Colonic mucosa (tissue), 4 donors: ENCODE measurements at regions not wholly inside any gene's neighbourhood (a gene's known extent, or its start where the extent isn't known, plus 50 kb on each side); places are given as distances from the start of the nearest gene placed in this dataset.

Experiments used
- DNase-seq: peaks from one replicate; pipeline ENCODE4 v3.0.0-alpha.2; 2020
- H3K27ac ChIP-seq: fragments of 200-600 bp; one replicate; pipeline ENCODE4 v1.8.0; 2021
- H3K27me3 ChIP-seq: fragments of 200-600 bp; one replicate; pipeline ENCODE4 v1.8.0; 2021
- H3K36me3 ChIP-seq: fragments of 200-600 bp; one replicate; pipeline ENCODE4 v1.8.0; 2021
- H3K4me1 ChIP-seq: fragments of 200-600 bp; one replicate; pipeline ENCODE4 v1.8.0; 2021; ENCODE audit warnings: mild to moderate bottlenecking
- H3K4me3 ChIP-seq: fragments of 200-600 bp; one replicate; pipeline ENCODE4 v1.8.0; 2021
- H3K9ac ChIP-seq, 2 donors: one replicate each; pipeline ENCODE4 v1.7.0; 2013; ENCODE audit warnings: control low read depth in 2 of 2, low read depth in 2 of 2, low read length in 2 of 2
- H3K9me3 ChIP-seq: fragments of 200-600 bp; one replicate; pipeline ENCODE4 v1.8.0; 2021
- CTCF ChIP-seq: fragments of 200-600 bp; IDR thresholded peaks from one replicate; pipeline ENCODE4 v1.8.0; 2022; ENCODE audit warnings: antibody characterized with exemption, mild to moderate bottlenecking
- intact Hi-C: fragments of 100-400 bp; cut with DNase I; formaldehyde crosslinking; loops from one replicate; pipeline ENCODE4 v1.14.1; 2022
- donor health status: healthy.
- donor health status: DM: no; HTN: no; CAD: no.
- donor health status: DM: no; HTN: no; CAD: no.

- Histone ChIP-seq H3K27ac (no peak overlapping the region), H3K9ac (no peak overlapping the region), H3K9me3 (no peaks in the 10 kb centered on the region), H3K4me3 (no peak overlapping the region), H3K4me1 (no peaks in the 10 kb centered on the region), H3K27me3 (no peaks in the 10 kb centered on the region), H3K36me3 (no peaks in the 10 kb centered on the region)
- no peak for TF ChIP-seq CTCF
- intact Hi-C loops = no loop called here
- DNase-seq = no peak
Observed at GRCh38 chr12:68530299-68530698, 80.4 kb upstream of the RAP1B start.

- Histone ChIP-seq H3K27me3 (no peaks in the 10 kb centered on the region), H3K36me3 (no peaks in the 10 kb centered on the region), H3K27ac (no peak overlapping the region), H3K4me3 (no peak overlapping the region), H3K9ac (no peak overlapping the region), H3K9me3 (no peaks in the 10 kb centered on the region), H3K4me1 (no peaks in the 10 kb centered on the region)
- DNase-seq = no peak
- no peak for TF ChIP-seq CTCF
- intact Hi-C loops = no loop called here
Observed at GRCh38 chr12:68530965-68531364, 79.7 kb upstream of the RAP1B start.

- Histone ChIP-seq H3K36me3 (no peaks in the 10 kb centered on the region), H3K4me1 (no peaks in the 10 kb centered on the region), H3K9ac (no peak overlapping the region), H3K4me3 (no peak overlapping the region), H3K9me3 (no peaks in the 10 kb centered on the region), H3K27ac (no peak overlapping the region), H3K27me3 (no peaks in the 10 kb centered on the region)
- no peak for DNase-seq
- intact Hi-C loops = no loop called here
- TF ChIP-seq CTCF = no peak
Observed at GRCh38 chr12:68532204-68532886, 78.4 kb upstream of the RAP1B start.

- TF ChIP-seq CTCF = no peak
- Histone ChIP-seq H3K36me3 (no peaks in the 10 kb centered on the region), H3K9ac (no peak overlapping the region), H3K9me3 (no peaks in the 10 kb centered on the region), H3K4me3 (no peak overlapping the region), H3K27ac (no peak overlapping the region), H3K27me3 (no peaks in the 10 kb centered on the region), H3K4me1 (no peaks in the 10 kb centered on the region)
- no peak for DNase-seq
- intact Hi-C loops = no loop called here
Observed at GRCh38 chr12:68532887-68533248, 77.8 kb upstream of the RAP1B start.

- intact Hi-C loops = no loop called here
- H3K27ac ChIP-seq = no peak overlapping the region
- TF ChIP-seq CTCF = no peak
Observed at GRCh38 chr12:68534108-68534507, 76.6 kb upstream of the RAP1B start.

More at GRCh38 chr12:68534108-68534507, 76.6 kb upstream of the RAP1B start:
- no peaks in the 10 kb centered on the region for H3K4me1 ChIP-seq
- no peaks in the 10 kb centered on the region for H3K27me3 ChIP-seq
- H3K9ac ChIP-seq = no peak overlapping the region
- H3K4me3 ChIP-seq = no peak overlapping the region
- no peaks in the 10 kb centered on the region for H3K36me3 ChIP-seq
- no peaks in the 10 kb centered on the region for H3K9me3 ChIP-seq
- no peak for DNase-seq
